GM10266 (cell line): ENCODE measurements at regions not wholly inside any gene's neighbourhood (a gene's known extent, or its start where the extent isn't known, plus 50 kb on each side); places are given as distances from the start of the nearest gene placed in this dataset.

Source experiments
- DNase-seq: peaks from one replicate; pipeline ENCODE4 v3.0.0; 2012; ENCODE audit errors: extremely low spot score
- TF ChIP-seq, protein P1 (sequence below): IDR thresholded peaks from 2 replicates; pipeline ENCODE4 v1.5.1; 2012; ENCODE audit warnings: mild to moderate bottlenecking, low read depth; ENCODE audit not compliant: control insufficient read depth, insufficient read depth; ENCODE audit errors: missing control alignments

GRCh38 chr4:66606215-66606614, 935.9 kb upstream of the EPHA5 start:
- no peak for DNase-seq
- TF ChIP-seq, protein P1, sequence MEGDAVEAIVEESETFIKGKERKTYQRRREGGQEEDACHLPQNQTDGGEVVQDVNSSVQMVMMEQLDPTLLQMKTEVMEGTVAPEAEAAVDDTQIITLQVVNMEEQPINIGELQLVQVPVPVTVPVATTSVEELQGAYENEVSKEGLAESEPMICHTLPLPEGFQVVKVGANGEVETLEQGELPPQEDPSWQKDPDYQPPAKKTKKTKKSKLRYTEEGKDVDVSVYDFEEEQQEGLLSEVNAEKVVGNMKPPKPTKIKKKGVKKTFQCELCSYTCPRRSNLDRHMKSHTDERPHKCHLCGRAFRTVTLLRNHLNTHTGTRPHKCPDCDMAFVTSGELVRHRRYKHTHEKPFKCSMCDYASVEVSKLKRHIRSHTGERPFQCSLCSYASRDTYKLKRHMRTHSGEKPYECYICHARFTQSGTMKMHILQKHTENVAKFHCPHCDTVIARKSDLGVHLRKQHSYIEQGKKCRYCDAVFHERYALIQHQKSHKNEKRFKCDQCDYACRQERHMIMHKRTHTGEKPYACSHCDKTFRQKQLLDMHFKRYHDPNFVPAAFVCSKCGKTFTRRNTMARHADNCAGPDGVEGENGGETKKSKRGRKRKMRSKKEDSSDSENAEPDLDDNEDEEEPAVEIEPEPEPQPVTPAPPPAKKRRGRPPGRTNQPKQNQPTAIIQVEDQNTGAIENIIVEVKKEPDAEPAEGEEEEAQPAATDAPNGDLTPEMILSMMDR: no peak

DNA sequence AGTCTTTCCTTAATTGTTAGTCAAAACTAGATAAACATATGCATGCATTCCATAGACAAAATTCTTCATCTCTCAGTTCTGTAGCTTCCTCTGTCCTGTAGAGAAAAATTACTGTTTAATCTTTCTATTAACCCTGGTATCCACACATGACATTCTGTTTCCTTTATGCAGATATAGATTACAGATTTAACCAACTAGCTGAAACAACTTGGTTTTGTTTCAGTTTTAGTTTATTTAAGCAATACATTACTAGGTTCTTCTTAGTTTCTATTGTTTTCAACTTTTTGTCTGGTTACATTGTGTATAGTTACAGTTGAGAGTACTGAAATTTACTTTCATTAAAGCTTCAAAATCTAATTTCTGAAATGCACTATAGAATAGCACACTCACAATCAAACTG, 933.9 kb upstream of the EPHA5 start:
- TF ChIP-seq, protein P1: no peak

GRCh38 chr4:66602622-66603021, 932.3 kb upstream of the EPHA5 start:
- DNase-seq: no peak
- TF ChIP-seq, protein P1: no peak

More for the DNA sequence above, 933.9 kb upstream of the EPHA5 start:
- DNase-seq: no peak

GRCh38 chr4:66591968-66592367, 921.7 kb upstream of the EPHA5 start:
- no peak for DNase-seq
- TF ChIP-seq, protein P1: no peak

- no peak for DNase-seq
- TF ChIP-seq, protein P1: no peak
These were observed 920.4 kb upstream of the EPHA5 start for GRCh38 chr4:66590488-66591215.

GRCh38 chr4:66589183-66589582, 918.9 kb upstream of the EPHA5 start:
- DNase-seq: no peak
- TF ChIP-seq, protein P1: no peak

GRCh38 chr4:66585767-66586166, 915.5 kb upstream of the EPHA5 start:
- no peak for DNase-seq
- TF ChIP-seq, protein P1: no peak
